HG03571 (cell line): ENCODE measurements at regions not wholly inside any gene's neighbourhood (a gene's known extent, or its start where the extent isn't known, plus 50 kb on each side); places are given as distances from the start of the nearest gene placed in this dataset.
"Not testable (repeated sequence)": the region's sequence is repeated elsewhere in the genome, so short reads cannot be mapped to it uniquely, and the experiment has no call there.

Experiments used
- ATAC-seq: cut with Tn5 transposase; IDR thresholded peaks from one replicate; pipeline ENCODE4 v1.9.1; 2021; ENCODE audit not compliant: unreplicated experiment

DNA sequence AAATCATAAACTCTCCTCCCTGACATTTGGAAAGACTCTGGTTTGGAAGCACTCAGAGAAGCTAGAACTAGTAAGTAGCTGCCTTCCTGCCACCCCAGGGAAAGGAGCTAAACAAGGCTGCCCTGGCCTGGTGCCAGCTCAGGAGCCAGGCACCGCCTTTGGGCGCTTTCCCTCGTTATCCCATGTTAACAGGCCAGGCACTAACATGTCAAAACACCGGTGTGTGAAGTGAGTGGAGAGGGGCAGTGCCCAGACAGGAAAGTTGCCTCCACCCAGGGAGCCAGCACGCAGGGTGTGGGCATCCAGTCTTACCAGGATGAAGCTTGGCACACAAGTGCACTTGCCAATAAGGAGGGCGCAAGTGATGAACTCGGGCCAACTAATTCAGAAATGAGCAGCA lies 346.8 kb downstream of the RRAGC start:
- no peak for ATAC-seq

DNA sequence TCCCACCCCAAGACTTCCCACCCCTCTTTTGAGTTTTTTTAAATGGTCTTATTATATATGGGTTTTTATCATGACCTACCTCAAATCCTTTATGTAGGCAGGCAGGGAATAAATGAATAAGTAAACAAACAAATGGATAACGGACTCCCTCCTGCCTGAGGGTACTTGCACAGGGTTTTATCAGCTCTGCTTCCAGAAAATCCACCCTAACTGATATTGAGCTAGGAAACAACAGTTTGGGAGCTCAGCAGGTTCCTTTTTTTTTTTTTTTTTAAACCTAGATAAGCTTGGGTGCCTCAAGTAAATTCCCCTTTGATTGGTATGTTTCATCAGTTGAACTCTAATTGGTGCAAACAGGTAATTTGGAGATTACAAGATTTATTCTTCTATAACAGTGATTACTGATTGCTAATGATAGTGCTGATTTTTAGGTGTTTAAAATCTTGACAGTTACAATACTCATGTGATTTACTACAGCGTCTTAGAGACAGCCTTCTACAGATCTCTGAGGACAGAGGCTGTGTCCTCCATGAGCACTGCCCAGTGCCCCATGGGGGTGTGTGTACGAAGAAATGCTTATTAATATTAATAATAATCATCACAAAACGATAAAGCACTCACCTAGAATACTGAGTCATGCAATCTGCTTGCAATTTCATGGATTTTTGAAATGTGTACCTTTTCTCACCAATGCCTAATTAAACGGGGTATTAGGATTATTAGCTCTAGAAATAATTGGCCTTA lies 347.4 kb downstream of the RRAGC start:
- no peak for ATAC-seq

DNA sequence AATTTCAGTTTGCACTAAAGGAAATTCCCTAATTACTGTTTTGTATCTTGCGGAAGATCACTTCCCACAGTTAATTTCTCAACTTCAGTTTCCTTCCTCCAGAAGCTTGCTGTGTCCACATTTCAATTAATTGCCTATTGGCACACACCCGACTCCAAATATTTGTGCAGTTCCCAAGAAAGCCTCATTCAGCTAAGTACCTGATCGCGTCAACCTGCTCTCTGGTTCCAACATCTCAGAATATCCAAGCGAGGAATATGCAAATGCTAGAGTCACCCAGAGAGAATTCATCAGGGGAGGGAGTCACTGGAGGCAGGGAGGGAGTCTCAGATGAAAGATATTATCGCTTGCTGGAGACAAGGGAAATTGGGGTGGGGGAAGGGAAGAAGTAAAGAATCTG lies 351.3 kb downstream of the RRAGC start:
- no peak for ATAC-seq

DNA sequence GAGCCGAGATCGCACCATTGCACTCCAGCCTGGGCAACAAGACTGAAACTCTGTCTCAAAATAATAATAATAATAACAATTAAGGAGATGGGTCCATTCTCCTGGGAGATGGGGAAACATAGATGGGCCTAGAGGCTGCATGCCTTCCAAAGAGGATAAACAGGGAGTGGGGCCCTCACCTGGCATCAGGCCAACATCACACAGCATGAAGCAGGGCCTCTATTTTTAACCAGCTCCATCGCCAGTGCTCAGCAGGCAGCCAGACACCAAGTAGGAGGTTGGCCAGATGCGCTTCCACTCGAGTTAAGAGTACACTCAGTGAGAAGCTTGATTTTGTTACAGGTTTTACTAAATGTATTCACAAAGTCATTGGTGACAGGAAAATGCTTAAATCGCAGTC lies 352.0 kb downstream of the RRAGC start:
- no peak for ATAC-seq

DNA sequence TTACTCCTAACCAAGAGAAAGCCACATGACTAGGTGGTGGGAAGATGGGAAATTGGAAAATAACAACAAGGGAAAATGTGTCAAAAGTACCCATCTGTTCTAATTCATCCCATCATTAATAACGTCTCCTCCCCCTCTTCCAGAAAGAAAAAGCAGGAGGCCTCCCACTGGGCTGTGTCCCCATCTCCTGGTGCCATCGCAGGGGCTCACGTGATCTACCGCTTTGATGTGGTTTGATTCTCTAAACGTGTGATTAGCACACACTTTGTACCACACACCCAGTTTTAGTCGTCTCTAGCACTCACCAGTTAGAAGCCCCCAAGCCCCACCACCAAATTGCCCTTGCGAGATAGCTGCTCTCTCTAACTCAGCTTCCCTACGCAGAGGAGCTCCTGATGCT lies 353.6 kb downstream of the RRAGC start:
- ATAC-seq, result no peak

DNA sequence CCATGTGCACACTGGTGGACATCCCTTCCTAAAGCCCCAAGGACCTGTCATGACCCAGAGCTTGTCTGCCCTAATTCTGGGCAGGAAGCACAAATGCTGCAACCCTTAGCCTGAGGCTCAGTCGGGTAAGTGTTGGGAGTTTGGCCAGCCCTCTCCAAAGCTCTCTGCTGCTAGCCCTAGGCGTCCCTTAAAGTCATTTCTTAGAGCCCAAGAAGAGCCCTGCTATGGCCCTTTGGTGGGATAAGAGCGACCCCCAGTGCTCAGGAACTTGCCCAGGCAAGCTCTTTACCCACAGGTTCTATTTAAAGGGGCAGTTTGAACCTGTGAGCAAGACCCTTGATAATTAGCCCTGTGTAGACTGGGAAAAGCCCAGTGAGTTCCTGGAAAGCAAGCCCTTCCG lies 356.8 kb downstream of the RRAGC start:
- no peak for ATAC-seq

DNA sequence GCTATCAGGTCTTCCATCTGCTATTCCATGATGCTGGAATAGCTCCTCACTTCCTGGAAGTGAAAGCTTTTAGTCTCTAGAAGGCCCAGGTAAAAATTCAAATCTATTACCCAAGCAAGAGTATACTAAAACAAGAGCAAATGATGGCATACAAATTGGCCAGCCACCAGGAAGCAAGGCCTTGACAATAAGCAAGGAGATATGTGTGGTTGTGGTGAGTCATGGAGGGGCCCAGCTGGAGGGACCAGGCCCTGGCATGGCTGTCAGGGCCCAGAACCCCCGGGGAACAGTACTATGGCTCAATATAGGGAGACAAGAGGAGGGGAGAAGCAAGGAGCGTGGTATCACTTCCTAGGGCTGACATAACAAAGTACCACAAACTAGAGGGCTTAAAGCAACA lies 358.7 kb downstream of the RRAGC start:
- ATAC-seq, result no peak

DNA sequence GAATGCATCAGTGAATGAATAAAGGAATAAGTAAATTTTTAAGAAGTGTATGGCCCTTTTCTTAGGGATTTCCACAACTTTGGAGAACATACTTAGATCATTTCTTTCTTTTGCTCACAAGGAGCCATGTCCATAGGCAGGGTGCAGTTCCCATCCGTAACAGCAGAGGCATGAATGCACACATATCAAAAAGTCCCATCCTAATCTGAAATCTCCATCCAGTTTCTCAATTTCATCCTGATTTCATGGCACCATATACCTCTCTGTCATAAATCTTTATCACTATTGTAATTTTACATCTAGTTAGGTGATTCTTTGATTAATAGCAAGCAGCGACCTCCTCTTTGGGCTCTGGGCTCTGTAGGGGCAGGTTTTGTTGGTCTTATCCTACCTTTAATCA lies 359.2 kb downstream of the RRAGC start:
- no peak for ATAC-seq

DNA sequence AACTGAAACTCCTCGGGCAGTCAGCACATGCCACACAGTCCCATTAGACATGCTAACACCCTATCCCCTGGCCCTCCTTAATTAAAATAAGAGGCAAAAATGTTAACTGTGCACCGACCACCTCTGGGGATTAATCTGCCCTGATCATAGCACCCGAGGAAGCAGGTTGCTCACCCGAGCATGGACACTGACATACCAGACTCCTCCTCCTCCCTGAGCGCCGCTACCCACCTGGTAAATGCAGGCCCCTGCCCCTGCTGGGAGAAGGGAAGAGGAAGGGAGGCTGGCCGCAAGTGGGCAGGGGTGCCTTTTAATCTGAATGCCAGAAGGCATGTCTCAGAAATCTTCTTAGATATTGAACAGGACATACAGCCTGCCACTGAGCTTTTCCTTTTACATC lies 360.9 kb downstream of the RRAGC start:
- no peak for ATAC-seq

DNA sequence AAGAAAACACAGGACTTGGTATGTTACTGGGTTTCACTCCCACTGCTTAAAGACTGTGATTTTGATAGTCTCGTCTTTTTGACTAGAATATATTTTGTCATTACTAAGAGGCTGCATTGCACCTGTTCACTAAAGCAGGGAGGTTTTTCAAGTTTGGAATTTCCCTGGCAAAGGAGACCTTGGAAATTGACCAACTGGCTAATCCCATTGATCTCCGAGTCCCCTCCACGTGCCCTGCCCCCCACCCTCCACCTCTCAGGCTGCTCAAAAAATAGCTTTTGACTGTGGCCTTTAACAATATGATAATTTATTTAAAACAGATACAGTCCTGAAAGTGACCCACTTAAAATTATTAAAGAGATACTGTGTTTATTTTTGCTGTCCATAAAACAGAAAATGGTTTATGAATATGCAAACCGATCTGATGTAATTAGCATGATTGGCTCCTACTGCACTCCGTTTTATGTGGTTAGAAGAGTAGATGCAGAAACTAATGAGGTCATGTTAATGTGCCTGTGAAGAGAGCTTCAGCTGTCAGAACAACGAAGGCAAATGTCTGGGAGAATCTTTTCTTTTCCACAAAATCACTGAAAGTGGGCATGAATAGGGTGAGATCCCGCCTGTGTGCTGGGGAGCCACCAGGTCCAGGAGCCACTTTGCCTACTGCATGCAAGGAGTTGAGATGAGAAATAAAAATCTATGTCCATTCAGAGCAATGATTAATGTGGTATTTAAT lies 361.5 kb downstream of the RRAGC start:
- ATAC-seq, result no peak

DNA sequence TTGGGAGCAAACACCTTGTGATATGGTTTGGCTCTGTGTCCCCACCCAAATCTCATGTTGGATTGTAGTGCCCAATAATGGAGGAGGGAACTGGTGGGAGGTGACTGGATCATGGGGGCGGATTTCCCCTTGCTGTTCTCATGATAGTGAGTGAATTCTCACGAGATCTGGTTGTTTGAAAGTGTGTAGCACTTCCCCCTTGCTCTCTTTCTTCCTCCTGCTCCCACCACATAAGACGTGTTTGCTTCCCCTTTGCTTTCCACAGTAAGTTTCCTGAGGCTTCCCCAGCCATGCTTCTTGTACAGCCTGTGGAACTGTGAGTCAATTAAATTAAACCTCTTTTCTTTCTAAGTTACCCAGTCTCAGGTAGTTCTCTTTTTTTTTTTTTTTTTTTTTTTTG lies 366.3 kb downstream of the RRAGC start:
- not testable (repeated sequence) for ATAC-seq

DNA sequence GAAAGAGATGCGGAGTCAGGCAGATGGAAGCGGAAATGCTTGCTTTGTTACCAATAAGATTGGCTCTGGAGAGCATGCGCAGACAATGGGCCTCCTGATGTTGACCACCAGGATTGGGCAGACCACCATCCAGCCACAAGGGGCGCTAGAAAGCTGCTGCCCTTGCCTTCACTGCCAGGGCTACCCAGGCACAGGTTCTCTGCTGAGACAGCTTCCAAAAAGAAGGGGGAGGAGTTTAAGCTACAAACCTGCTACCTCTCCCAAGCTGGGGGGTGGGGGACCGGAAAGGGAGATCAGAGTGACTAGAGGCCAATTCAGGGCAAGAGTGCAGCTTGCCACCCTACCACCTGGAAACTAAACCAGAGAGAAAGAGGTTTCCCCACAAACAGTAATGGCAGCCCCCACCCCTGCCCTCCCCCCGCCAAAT lies 369.7 kb downstream of the RRAGC start:
- ATAC-seq, result no peak

DNA sequence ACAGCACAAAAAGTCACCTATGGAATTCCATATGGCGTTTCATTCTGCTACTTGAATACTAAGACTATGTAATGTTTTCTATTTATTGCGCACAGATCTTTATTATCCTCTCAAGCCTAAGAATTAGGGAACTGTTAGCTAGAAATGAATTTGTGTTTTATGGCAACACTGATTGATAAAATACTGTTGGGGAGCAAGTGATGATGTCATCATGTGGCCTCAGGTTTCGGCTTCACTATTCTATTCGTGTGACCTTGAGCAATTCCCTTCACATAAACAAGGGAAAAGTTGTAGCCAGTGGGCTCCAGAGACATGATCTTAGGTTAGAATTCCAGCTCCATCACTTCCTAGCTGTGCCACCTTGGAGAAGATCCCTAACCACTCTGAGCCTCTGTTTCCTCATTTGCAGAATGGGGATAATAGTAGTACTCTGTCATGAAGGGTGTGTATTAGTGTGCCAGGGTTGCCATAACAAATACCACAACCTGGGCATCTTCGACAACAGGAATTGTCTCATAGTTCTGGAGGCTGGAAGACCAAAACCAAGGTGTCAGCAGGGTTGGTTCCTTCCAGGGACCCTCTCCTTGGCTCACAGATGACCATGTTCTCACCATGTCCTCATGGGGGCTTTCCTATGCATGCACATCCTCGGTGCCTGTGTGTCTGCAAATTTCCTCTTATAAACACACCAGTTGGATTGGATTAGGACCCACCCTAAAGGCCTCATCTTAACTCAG lies 371.2 kb downstream of the RRAGC start:
- ATAC-seq, result no peak

DNA sequence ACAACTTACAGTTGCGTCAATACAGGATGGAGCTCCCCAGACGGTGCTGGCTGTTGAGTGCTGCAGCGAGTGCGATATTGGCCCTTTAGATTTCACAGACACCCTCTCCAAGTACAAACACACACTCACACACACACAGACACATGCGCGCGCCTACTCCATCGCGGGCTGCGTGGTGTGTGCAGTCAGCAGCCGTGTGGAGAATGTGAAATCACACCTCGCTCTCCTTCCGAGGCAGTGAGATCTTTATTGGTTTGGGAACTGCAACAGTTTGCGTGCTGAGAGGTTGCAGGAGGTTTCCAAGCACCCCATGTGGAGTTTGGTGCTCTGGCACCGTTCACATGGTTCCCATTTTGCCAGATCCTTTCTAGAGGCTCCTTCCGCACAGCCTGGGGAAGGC lies 372.2 kb downstream of the RRAGC start:
- ATAC-seq, result no peak

DNA sequence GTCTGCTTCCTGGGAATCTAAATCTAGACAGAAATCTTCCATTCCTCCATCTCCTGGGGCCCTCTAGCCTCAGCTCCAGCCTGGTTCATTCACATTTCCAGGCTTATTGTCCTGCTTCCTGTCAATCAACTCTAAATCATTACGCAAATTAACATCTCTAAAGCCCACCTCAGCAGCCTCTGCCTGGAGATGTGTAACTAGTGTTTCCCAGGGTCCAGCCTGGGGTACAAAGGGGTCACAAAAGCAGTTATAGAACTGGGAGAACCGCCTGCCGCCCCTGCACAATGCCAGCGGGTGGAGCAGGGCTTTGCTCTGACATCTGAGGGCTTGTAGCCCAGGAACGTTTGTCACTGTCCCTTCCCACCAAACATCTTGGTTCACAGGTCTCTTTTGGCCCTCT lies 373.5 kb downstream of the RRAGC start:
- ATAC-seq, result no peak

DNA sequence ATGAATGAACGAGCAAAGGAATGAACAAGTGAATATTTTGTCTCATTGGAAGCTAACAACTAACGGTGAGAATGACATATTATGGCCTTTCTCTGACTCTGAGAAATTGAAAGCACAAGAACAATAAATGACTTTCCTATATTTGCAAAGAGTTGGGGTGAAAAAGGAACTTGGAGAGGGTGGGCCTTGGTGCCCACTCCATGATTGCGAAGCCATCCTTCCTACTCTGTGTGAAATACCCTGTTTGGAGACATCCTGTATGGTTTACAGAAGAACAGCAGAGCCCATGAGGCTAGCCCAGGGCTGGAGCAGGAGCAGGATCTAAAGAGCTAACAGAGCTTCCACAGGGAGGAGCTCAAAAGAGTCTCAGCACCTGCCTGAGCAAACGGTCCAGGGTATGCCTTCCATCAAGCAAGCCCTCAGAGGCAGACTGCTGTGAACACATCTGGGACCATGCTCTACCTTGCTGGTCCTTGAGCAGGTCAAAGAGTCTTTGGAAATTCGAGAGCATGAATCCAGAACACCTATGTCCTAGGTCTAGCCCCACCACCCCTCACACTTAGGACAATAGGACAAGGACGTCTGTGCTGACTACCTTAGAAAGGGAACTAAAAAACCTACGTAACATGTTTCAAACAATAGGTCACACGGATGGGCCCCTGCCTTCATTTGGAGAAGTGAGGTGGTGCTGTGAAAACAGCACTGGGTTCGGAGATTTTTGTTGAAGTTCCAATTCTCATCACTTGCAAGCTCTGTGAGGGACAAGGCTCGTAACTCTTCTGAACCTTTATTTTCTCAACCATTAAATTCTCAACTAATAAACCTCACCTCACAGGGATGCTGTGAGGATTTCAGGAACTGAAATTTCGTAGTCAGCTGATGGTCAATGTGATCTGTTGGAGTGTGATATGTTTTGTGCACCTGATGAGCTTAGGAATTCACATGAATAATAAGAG lies 377.4 kb downstream of the RRAGC start:
- no peak for ATAC-seq

DNA sequence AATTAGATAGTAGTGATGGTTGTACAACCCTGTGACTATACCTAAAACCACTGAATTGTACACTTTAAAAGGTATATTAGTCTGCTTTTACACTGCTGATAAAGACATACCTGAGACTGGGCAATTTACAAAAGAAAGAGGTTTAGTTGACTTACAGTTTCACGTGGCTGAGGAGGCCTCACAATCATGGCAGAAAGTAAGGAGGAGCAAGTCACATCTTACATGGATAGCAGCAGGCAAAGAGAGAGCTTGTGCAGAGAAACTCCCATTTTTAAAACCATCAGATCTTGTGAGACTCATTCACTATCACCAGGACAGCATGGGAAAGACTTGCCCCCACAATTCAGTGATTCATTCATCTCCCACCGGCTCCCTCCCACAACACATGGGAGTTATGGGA lies 379.9 kb downstream of the RRAGC start:
- not testable (repeated sequence) for ATAC-seq

DNA sequence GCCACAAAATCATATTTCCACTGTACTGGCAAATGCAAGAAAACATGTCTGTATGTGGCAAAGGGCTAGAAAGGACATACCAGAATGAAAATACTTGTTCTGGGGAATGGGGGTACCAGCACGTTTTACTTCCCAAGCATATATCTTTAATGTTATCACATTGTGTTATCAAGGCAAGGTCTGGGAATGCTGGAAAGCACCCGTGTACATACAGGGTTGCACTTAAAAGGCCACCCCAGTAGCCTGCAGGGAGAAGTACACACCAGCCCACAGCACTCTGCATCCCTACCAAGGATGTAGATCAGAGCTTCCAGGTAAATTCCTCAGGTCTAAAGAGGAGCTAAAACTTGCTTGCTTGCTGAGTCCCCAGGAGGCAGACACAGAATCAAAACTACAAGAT lies 381.8 kb downstream of the RRAGC start:
- ATAC-seq, result no peak

DNA sequence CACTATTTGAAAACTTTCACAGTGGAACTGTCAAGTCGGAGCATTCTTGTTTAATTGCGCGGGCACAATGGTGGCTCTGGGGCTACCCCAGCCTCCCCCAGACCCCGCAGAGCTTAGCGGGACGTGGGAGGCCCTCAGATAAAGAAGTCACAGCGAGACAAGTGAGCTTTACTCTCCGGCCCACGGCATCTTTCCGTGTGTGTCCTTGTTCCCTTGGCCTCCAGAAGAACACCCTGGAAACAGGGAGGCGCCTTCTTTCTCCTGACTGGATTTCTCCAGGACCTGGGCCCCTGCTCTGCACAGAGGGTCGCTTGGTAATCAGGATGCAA lies 382.8 kb downstream of the RRAGC start:
- ATAC-seq, result no peak

DNA sequence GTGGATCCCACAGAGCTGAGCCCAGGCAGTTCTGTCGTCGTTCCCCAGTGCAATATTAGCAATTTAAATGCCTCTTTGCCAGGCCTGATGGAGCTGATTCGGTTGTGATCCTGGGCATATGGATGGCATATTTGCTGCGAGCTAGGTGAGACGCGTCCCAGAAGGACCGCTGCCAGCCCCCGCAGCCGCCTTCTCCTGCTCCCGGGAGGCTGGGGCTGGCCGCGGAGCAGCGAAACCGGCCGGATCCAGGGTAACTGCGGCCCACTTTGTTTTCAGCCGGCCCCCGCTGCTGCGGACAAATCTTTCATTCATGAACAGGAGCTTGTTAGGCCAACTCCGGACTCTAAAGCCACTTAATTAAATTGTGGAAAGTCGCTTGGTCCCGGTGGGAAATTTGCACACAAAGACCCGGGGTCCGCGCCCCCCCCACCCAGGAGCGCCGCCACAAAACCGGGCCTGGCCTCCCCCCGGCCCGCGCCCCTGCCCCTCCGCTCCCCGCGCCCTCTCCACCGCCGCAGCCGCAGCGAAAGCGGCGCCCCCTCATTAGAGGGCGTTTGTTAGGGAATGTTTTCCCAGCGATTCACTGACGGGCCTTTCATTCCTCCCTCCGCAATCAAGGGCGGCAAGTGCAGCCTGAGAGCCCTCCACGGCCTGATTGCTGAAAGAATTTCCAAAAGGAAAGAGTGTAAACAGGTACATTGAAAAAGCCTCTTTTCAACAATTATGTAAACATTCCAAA lies 383.3 kb downstream of the RRAGC start:
- ATAC-seq, result no peak
